A549 (cell line): ENCODE measurements at regions not wholly inside any gene's neighbourhood (a gene's known extent, or its start where the extent isn't known, plus 50 kb on each side); places are given as distances from the start of the nearest gene placed in this dataset.

ENCODE experiments used
- ELK1 ChIP-seq: fragments of 150-350 bp; IDR thresholded peaks from 2 replicates; pipeline ENCODE4 v1.6.1; 2014; ENCODE audit warnings: low read depth, mild to moderate bottlenecking, low read length
- GATA3 ChIP-seq: IDR thresholded peaks from 2 replicates; pipeline ENCODE4 v1.6.1; 2012; ENCODE audit warnings: borderline replicate concordance

GRCh38 chr10:3873728-3874461, 88.9 kb upstream of the KLF6 start:
- TF ChIP-seq GATA3 (no peak), ELK1 (no peak)
